NCI-H146 treated with DMSO at 0.1 percent for 48 hours (cell line): ENCODE measurements at regions not wholly inside any gene's neighbourhood (a gene's known extent, or its start where the extent isn't known, plus 50 kb on each side); places are given as distances from the start of the nearest gene placed in this dataset.
"Not testable (repeated sequence)": the region's sequence is repeated elsewhere in the genome, so short reads cannot be mapped to it uniquely, and the experiment has no call there.

ENCODE experiments used
- DNase-seq: peaks from one replicate; lab custom pipeline; 2025; ENCODE audit not compliant: unreplicated experiment; lab: John Stamatoyannopoulos, UW

DNA sequence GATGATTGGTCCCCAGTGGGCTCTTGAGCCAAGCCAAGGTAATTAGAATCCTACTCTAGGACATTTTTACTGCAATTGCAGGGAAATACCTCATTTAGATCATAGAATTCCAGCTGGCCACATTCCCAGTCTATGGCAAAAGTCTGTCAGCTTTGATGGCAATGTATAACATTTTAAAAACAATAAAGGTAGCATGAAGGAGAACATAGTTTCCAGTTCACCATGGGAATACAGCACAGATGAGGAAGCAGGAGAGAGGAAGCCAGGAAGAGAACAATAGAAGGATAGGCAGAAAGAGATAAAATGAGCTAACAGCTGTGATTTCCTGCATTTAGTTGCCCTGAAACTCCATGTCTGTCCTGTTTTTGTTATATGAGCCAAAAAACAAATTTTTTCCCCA, 897.3 kb upstream of the DDX18 start:
- DNase-seq = no peak

DNA sequence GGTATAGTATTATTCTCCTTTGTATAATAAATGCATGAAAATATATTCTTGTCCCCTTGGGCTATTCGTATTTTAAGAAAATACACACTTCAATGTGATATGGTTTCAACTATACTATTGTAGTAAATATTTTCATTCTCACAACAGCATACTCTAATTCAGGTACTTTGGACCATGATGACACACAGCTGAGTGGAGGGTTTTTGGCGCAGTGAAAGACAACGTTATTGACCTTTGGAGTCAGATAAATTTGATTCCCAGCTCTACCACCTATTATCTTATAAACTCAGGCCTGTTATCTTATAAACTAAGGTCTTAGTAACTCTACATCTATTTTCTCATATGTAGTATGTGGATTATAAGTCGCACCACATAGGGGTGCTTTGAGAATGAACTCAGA, 895.9 kb upstream of the DDX18 start:
- DNase-seq = no peak

DNA sequence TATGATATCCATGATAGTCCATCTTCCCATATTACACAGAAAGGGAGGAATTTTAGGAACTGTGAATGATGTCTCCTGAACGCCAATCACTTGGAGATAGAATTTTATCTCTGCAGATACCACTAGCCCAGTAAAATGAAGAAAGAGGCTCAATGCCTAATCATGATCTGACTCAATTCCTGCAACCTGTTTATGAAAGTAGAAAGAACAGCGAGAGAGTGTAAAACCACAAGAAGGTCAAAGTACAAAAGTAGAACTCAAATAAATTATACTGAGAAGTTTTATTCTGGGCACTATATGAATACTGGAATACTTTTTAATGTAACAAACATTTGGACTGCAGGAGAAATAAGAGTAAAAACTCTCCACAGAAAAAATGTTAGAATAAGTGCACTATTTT, 892.1 kb upstream of the DDX18 start:
- DNase-seq = no peak

DNA sequence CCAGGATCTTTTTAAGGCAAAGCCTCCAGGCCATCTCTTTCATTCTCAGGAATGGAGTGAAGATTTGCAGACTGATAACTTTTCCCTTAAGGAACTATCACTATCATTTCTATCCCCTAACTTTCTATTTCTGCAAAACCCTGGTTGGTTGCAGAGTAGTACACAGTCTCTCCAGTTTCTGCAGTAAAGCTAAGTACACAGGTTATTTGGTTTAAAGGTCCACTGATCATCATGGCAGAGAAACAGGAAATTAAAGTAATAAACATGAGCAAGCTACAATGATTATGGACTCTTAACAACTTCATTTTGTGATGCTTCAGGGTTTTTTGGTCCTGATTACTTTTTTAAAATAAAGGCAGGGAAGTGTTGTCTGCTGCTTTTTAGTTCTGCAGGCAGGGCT, 890.0 kb upstream of the DDX18 start:
- no peak for DNase-seq

GRCh38 chr2:116935097-116935814, 879.2 kb upstream of the DDX18 start:
- DNase-seq = no peak

- no peak for DNase-seq
Observed at GRCh38 chr2:116948258-116948657, 866.2 kb upstream of the DDX18 start.

GRCh38 chr2:116949249-116949648, 865.2 kb upstream of the DDX18 start:
- no peak for DNase-seq

DNA sequence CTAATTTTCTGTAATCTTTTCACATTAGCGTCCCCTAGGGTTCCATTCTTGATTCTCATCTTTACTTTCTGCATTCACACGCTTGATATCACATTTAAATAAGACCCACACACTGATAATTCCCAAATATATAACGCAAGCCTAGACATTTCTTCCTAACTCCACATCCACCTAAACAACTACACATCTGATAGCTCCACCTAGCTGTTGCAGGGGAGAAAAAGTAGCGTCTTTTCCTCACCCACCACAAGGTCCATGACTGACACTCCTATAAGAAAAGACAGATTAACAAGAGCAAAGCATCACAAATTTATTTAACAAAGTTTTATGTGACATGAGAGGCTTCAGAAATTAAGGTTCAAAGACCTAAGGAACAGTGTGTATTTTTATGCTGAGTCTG, 862.2 kb upstream of the DDX18 start:
- DNase-seq = no peak

- DNase-seq = no peak
Observed at GRCh38 chr2:116955646-116956045, 858.8 kb upstream of the DDX18 start.

- DNase-seq = no peak
Observed at GRCh38 chr2:116975608-116976007, 838.9 kb upstream of the DDX18 start.

GRCh38 chr2:116979916-116980764, 834.4 kb upstream of the DDX18 start:
- DNase-seq = no peak

DNA sequence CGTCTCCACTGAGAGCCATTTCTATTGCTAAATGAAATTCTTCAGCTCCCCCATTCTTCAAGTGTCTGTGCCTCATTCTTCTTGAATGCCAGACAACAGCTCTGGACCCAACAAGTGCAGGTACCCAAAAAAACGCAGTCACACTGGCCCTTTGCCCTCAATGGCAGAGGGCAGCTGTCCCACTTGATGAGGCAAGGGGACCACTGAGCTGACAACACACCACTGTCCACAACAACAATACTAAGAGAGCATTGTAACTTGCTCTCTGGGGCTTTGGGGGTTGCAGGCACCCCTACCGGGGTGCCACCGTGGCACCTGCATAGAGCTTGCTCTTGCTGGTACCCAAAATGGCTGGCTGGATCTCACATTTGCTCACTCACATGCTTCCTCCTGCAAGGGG, 827.0 kb upstream of the DDX18 start:
- DNase-seq = no peak

DNA sequence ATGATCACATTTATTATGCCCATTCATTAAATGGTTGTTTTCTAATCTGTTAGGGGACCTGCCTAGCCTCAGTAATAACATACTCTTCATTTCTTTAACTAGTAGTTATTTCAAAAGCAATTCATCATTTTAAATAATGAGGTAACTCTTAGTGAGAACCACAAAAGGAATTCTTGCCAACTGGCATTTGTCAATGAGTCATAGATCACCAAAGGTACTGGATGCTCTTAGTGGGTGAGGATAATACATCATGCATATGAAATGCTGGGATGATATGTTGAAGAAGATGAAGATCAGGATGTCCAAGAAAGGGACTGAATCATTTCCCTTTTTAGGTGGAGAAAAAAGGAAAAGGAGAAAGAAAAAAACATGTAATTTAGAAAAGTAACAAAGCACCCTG, 826.2 kb upstream of the DDX18 start:
- no peak for DNase-seq

- no peak for DNase-seq
Observed at GRCh38 chr2:117019357-117019756, 795.1 kb upstream of the DDX18 start.

DNA sequence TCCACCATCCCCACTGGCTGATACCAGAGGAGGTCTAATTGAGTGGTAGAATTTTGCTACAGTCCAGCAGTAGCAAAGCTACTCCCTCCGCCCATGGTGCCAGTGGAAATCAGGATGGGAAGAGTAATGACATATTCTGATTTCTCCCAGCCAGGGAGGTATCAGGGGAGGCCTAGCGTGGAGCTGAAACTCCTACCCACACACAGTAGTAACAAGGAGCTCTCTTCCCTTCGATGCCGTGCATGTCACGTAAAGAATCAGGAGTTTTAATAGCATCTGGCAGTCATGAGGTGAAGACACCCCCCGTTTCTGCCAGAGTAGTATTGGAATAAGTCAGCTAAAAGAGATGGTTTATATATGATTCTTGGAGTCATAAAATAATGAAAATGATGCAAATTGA, 786.8 kb upstream of the DDX18 start:
- DNase-seq = no peak

DNA sequence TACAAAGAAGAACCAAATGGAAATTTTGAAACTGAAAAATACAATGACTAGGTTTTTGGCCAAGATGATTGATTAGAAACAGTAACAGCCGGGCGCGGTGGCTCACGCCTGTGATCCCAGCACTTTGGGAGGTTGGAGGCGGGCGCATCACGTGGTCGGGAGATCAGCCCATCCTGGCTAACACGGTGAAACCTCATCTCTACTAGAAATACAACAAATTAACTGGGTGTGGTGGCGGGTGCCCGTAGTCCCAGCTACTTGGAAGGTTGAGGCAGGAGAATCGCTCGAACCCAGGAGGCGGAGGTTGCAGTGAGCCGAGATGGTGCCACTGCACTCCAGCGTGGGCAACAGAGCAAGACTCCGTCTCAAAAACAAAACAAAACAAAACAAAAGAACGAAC, 785.8 kb upstream of the DDX18 start:
- not testable (repeated sequence) for DNase-seq

DNA sequence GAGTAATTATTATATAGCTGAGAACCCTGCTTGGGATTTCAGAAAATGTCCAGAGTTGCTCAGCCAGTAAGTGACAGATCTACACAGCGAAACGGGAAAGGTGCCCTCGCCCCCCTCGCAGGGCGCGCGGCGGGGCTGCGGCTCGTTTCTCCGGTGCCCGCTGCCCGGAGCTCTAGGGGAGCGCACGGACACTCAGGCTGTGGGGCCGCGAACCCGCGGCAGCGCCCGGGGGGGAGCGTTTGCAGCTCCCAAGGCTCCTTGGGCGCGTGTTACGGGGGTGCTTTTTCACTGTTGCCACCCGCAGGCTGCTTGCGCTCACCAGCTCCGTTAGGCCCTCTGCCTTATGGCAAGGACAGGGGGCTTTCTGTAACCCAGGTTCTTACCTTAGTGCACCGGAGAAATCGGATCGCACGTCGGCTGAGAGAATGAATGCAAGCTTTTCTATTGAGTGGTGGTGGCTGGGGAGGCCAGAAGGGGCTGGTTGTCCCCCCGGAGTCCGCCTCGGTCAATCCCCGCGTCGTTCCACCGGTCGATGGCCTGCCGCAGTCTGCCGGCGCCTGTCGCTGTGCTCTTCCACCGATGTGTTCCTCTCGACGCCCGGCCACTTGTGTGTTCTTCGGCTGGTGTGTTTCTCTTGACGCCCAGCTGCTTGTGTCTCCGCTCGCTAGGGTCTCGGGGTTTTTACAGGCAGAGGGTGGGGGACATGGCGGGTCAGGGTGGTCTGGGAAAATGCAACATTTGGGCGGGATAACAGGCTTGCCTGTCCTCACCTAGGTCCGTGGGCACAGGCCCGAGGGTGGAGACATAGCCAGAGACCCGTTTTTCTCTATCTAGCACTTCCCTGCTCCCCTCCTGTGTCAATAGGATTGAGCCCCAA, 758.8 kb upstream of the DDX18 start:
- no peak for DNase-seq

DNA sequence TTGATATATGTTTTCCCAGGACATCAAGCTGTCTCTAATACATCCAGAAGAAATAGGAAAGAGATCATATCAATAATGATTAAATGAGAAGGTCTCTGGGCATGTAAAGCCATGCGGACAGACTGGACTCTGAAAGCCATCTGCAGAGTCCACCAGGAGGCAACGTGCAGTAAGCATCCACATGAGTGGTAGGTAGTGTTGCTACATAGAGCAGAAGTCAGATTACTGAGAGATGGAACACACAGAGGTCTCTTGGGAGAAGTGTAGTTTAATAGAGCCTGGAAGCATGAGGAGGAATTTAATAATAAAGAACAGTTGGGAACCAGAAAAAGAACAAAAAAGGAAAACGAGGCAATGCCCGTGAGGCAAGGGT, 758.1 kb upstream of the DDX18 start:
- DNase-seq = no peak

DNA sequence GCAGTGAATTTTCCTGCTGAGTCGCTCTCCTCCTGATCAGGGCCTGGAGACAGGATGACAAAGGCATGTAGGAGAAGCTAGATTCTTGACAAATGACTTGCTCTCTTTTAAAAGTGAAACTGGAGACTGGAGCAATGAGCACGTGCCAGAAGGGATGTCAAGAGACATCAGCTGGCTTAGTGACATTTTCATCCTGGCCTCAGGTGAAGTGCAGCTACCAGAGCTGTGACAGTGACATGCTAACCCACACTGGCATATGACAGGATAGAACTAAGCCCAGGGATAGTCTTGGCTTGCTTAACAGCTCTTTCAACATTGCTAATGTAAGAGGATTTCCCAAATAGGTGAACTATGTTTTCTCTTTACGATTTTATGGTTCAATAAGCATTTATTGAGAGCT, 757.5 kb upstream of the DDX18 start:
- DNase-seq = no peak

DNA sequence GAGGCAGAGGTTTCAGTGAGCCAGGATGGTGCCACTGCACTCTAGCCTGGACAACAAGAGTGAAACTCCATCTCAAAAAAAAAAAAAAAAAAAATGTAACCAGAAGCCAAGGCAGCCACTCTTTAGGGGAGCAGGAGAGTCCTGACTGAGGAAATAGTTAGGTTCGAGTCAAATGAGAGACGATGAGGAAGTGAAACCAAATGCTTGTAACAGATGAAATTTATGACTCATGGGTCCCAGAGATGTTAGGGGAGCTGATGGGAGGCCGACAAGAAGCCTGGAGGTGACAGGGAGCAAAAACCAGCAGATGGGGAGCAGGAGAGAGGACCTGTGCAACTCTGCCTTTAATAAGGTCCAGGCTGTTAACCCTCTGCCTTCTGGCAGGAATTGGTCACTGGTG, 756.1 kb upstream of the DDX18 start:
- DNase-seq = no peak

GRCh38 chr2:117064021-117064420, 750.5 kb upstream of the DDX18 start:
- DNase-seq = no peak

DNA sequence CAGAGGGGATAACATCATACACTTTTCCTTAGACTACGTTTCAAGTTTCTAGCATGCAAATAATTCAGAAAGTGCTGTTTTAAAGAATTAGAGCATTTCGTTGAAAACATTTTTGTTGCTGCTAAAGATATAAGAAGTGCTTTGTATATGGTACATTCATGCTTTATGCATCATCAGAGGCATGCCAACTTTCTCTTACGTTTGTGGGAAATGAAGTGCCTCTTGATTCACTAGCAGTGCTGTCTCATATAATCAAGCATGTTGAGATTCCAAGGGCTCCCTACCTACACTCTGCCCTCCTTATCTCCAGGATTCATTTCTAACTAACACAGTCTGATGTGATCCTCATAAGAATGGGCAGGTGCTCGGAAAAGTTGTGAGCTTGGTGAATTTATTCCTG, 748.6 kb upstream of the DDX18 start:
- no peak for DNase-seq
